ENCODE measurements at regions not wholly inside any gene's neighbourhood (a gene's known extent, or its start where the extent isn't known, plus 50 kb on each side); places are given as distances from the start of the nearest gene placed in this dataset.
"Not testable (repeated sequence)": the region's sequence is repeated elsewhere in the genome, so short reads cannot be mapped to it uniquely, and the experiment has no call there.

DNA sequence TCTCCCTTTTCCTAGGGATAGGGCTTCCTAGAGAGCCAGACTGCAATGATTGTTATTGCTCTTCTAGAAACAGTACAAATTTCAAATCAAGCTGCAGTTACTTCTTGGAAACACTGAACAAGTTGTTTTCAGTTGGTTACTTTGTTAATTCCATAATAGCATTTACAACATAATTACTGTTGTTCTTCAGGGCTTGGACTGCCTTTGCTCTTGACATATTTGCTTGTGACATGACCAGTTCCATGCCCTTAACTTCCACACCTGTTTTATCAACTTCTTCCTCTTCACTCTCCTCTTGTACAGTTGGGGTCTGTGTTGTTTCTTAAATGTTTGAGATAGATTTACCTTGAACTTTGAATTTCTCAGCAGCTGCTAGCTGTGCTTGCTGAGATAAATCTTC is 104.4 kb downstream of the SEC23IP start:
- DNase-seq, result no peak

GRCh38 chr10:119997429-119997828 is 104.9 kb downstream of the SEC23IP start:
- DNase-seq, result no peak

- no peak for DNase-seq
These were observed 110.3 kb downstream of the SEC23IP start for GRCh38 chr10:120002785-120003184.

DNA sequence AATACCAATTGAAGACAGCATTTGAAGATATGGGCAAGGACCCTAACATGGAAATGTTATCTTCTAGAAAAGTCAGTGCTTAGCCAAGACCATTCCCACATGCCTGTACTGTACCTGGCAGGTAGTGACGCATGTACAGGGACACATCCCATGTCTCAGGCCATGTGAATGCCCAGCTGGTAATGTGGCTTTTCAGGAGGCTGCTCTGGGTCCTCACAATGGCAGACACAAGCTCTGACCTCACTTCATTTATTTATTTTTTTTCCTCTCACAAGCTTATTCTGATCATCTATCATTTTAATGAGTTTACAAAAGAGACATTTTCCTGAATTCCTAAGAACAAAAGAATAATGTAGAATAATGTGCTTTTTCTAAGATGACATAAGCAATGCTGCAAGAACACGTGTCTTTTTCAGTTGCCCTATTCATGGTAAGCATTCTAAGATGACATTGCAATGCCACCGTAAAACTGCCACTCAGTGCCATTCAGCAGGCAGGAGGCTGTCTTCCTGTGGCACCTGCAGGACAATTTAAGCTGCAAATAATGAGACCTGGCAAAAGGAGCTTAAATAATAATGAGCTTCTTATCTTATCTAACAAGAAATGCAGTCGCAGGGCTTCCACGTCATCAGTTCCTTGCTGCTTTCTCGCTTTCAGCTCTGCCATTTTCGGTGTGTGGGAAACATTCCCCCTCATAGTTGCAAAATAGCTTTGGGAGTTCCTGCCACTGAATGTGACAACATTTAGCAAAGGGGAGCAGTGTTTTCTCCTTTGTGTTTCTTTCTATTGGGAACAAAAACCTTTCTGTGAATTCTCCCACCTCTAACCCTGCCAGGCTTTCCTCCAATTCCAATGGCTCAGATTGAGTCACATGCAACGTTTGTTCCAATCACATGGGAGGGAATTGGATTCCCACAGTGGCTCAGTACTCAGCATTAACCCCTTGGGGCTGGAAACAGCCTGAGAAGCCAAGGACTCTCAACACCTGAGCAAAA is 113.0 kb downstream of the SEC23IP start:
- DNase-seq, result peak; percentile 47

- DNase-seq, result no peak
These were observed 114.7 kb downstream of the SEC23IP start for GRCh38 chr10:120007261-120007660.

DNA sequence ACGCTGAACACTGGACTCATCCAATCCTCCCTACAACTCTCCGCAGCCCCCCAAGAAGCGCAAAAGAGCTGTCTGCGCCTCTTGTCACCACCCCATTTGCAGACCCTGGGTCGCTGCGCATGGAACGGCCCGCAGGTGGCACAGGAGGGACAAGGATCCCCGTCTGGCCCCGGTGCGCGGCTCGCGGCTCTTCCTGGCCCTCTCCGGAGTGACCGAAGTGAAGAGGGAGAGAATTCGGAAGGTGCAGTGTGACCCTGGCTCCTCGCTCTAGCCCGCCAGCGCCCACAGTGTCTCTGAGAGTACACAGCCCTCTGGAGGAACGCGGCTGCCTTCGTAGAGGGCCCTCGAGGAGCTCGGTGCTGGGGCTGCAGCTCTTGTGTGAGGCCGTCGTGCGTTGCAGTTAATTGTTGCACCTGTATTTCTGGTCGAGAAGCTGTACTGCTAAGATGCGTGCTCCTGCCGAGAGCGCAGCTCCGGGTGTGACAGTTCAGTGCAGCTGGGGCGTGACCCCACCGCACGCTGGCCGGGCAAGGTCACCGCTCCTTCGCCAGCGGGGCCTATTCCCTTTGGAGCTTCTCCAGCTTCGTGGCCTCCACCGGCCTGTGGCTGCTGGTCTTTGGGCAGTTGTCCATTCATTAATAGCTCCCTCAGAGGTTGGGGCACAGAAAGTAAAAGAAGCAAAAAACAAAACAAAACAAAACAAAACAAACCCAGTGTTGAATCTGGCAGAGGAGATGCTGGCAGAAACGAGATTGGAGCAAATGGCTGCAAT is 119.0 kb downstream of the SEC23IP start:
- peak; percentile 25 for DNase-seq

DNA sequence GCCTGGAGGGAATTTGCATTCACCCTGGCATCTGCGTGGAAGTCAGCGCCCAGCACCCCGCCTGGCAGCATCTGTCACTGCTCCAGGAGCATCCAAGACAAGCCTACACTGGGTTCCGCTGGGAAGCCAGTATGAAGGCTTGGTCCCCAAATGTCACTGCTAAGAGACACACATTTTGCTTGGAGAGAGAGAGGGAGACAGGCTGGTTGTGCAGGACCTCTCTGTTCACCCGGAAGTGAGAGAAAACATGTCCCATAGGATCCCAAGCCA is 119.5 kb downstream of the SEC23IP start:
- no peak for DNase-seq

DNA sequence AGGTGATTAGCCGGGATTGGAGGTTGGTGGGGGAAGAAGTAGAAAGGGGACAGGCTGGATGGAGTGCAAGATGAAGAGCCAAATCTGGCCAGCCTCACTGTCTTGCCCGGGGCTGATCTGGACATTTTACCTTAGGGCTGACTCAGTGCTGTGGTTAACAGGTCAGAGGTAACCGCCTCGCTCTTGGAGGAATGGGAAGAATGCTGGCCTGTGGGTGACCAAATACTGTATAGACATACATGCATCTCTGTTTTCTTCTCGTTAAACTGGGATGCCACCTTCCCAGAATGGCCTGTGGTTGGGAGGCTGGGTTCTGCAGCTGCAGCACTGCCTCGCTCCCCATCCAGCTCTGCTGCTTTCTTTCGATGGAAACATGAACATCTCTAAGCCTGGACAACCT is 120.0 kb downstream of the SEC23IP start:
- DNase-seq, result no peak

DNA sequence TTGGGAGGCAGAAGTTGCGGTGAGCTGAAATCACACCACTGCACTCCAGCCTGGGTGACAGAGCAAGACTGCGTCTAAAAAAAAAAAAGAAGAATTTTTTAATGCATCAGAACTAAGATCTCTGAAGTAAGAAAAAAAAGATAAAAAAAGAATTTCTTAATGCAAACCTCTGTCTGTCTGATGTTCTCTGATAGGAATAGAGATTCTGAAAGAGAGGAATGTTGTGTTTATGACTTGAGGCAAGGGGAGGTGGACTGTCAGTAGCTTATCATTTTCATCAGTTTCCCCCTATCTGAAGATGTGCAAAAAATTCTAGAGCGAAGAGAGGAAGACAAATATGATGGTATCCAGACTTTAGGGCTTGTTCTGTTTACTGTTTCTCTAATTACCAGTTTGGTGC is 121.5 kb downstream of the SEC23IP start:
- no peak for DNase-seq

DNA sequence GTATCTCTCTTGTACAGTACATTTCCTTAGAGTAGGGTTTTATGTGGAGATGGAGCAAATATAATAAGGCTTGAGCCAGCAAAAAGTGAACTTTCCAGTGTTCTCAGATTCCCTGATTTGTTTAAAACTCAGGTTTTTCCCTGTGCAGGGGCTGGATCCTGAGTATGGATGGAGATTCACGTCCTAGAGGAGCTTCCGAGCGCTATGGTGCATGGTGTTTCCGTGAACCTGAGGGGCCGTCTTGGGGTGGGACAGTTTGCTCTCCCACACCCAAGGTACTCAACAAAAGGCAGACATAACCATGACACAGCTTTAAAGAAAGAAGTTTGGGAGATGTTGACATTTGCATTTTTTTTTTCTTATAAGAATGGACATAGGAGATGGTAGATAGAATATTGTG is 122.5 kb downstream of the SEC23IP start:
- no peak for DNase-seq

DNA sequence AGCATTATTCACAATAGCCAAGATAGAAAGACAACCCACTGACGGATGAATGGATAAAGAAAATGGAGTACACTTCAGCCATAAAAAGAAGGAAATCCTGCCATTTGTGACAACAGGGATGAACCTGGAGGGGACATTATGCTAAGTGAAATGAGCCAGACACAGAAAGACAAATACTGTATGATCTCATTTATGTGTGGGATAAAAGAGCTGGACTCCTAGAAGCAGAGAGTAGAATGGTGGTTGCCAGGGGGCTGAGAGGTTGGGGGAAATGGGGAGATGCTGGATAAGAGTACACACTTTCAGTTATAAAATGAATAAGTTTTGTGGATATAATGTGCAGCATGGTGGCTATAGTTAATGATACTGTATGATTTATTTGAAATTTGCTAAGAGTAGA is 124.4 kb downstream of the SEC23IP start:
- no peak for DNase-seq

DNA sequence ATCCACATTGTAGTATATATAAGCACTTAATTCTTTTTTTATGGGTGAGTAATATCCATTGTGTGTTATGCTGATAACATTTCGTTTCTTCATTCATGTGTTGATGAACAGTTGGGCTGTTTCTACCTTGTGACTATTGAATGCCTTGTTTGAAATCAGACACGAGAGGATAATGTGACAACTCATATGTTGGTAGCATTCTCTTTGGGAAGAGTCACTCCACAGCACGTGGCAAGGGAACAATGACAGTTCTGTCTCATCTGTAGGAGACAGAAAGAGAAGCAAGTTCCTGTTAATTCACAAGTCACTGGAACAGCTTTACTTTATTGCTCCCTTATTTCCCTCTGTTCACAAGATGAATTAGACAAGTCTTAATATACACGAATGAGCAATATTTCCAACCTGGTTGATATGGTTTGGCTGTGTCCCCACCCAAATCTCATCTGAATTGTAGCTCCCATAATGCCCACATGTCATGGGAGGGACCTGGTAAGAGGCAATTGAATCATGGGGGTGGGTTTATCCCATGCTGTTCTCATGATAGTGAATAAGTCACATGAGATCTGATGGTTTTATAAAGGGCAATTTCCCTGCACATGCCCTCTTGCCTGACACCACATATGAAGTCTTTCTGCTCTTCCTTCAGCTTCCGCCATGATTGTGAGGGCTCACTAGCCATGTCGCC is 125.3 kb downstream of the SEC23IP start:
- DNase-seq, result no peak

- no peak for DNase-seq
These were observed 126.2 kb downstream of the SEC23IP start for GRCh38 chr10:120018695-120019094.

GRCh38 chr10:120019568-120019967 is 127.0 kb downstream of the SEC23IP start:
- peak; percentile 15 for DNase-seq

DNA sequence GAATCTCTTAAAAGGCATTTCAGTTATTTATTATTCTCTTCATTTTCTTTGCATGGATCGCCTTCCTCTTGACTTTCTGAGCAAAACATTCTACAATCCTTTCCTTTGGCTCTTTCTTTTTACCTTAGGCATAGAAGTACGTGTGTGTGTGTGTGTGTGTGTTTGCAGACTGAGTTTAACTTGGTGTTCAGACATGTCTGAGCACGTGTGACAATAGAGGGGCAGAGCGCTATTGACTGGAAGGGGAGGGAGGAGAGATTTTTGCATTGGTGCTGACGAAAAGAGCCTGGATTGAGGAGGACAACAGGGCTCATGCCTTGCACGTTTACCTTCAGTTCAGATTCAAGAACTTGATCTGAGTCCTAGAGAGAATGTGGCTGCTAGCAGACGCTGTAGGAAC is 129.8 kb downstream of the SEC23IP start:
- DNase-seq, result no peak

DNA sequence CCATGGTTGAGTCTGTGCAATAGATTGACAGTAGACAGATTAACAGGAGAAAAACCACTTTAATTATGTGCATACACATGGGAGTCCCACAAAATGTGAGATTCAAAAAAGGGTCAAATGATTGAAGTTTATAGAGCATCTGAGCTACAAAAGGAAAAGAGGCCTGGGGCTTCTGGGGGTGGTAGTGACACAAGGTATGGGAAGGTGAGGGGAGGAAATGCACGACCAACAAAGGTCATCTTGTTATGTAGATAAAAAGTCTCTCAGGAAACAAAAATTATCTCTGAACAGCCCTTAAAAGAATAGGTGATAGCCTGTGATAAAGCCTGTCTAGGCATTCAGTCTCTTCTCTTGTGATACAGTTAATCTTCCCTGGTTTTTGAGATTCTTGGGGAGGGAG is 141.7 kb downstream of the SEC23IP start:
- DNase-seq, result no peak

GRCh38 chr10:120039046-120039445 is 146.5 kb downstream of the SEC23IP start:
- no peak for DNase-seq

DNA sequence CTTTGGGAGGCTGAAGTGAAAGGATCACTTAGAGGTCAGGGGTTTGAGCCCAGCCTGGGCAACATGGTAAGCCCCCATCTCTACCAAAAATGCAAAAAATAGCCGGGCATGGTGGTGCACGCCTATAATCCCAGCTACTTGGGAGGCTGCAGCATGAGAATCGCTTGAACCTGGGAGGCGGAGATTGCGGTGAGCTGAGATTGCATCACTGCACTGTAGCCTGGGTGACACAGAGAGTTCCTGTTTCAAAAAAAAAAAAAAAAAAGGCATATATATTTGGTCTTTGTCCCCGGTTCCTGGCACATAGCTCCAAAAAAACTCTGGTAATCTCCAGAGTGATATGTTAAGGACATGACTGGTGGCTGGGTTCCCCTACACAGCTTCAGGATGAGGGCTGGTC is 147.3 kb downstream of the SEC23IP start:
- DNase-seq, result no peak

- peak; percentile 1 for DNase-seq
These were observed 149.5 kb downstream of the SEC23IP start for GRCh38 chr10:120041807-120042559.

DNA sequence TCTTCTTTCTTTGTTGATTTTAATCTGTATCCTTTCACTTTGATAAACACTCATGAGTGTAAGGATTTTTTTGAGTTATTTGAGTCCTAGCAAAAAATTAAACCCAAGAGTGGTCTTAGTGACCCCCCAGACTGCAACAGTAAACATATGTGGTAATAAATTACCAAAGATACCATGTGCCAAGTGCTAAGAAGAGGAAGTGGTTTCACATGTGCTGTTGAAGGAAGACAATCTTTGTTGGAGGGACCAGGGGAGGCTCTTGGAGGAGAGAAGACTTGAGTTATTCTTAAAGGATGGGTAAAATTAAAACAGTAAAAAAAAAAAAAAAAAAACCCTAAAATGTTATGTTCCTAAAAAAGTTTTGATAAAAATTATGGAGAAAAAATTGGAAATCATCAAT is 150.2 kb downstream of the SEC23IP start:
- DNase-seq, result no peak

DNA sequence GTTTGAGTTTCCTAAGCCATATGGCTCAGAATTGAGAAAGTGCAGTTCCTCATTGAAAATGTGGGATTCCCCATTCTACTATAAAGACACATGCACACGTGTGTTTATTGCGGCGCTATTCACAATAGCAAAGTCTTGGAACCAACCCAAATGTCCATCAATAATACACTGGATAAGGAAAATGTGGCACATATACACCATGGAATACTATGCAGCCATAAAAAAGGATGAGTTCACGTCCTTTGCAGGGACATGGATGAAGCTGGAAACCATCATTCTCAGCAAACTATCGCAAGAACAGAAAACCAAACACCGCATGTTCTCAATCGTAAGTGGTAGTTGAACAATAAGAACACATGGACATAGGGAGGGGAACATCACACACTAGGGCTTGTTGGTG is 154.8 kb downstream of the SEC23IP start:
- not testable (repeated sequence) for DNase-seq

- DNase-seq, result no peak
These were observed 155.4 kb downstream of the SEC23IP start for GRCh38 chr10:120047926-120048325.

- DNase-seq, result no peak
These were observed 155.9 kb downstream of the SEC23IP start for GRCh38 chr10:120048391-120048790.
